IPS-20b (cell line): ENCODE measurements at regions not wholly inside any gene's neighbourhood (a gene's known extent, or its start where the extent isn't known, plus 50 kb on each side); places are given as distances from the start of the nearest gene placed in this dataset.

ENCODE experiments used
- H3K27ac ChIP-seq: one replicate; pipeline ENCODE4 v1.5.1; 2013; ENCODE audit warnings: low read length
- H3K27me3 ChIP-seq: 2 replicates; pipeline ENCODE4 v1.6.1; 2013; ENCODE audit warnings: mild to moderate bottlenecking, low read length, inconsistent platforms; ENCODE audit not compliant: insufficient read depth
- H3K36me3 ChIP-seq: 2 replicates; pipeline ENCODE4 v1.6.1; 2013; ENCODE audit warnings: low read depth, mild to moderate bottlenecking, inconsistent platforms, low read length, moderate library complexity; ENCODE audit not compliant: insufficient read depth
- H3K4me1 ChIP-seq: 2 replicates; pipeline ENCODE4 v1.6.1; 2013; ENCODE audit warnings: mild to moderate bottlenecking, control low read depth, inconsistent platforms, low read length, moderate library complexity; ENCODE audit not compliant: insufficient read depth
- H3K4me3 ChIP-seq: 2 replicates; pipeline ENCODE4 v1.5.1; 2013; ENCODE audit warnings: mild to moderate bottlenecking, low read length, inconsistent platforms
- H3K9ac ChIP-seq: 2 replicates; pipeline ENCODE4 v1.6.1; 2013; ENCODE audit warnings: low read depth, mild to moderate bottlenecking, inconsistent platforms, low read length, moderate library complexity
- H3K9me3 ChIP-seq: 2 replicates; pipeline ENCODE4 v1.6.1; 2013; ENCODE audit warnings: mild to moderate bottlenecking, low read depth, low read length, inconsistent platforms; ENCODE audit not compliant: insufficient read depth

- Histone ChIP-seq H3K27me3 (no peaks in the 10 kb centered on the region), H3K9me3 (no peaks in the 10 kb centered on the region), H3K9ac (no peak overlapping the region), H3K36me3 (no peaks in the 10 kb centered on the region), H3K4me1 (no peaks in the 10 kb centered on the region), H3K27ac (no peak overlapping the region), H3K4me3 (no peak overlapping the region)
These were observed 61.4 kb upstream of the PPP1R26 start for GRCh38 chr9:135418161-135418560.

GRCh38 chr9:135419106-135419505, 60.5 kb upstream of the PPP1R26 start:
- Histone ChIP-seq H3K36me3 (no peaks in the 10 kb centered on the region), H3K4me1 (no peaks in the 10 kb centered on the region), H3K27me3 (no peaks in the 10 kb centered on the region), H3K9me3 (no peaks in the 10 kb centered on the region), H3K9ac (no peak overlapping the region), H3K27ac (no peak overlapping the region), H3K4me3 (no peak overlapping the region)

GRCh38 chr9:135422341-135422944, 57.1 kb upstream of the PPP1R26 start:
- Histone ChIP-seq H3K27me3 (no peaks in the 10 kb centered on the region), H3K27ac (no peak overlapping the region), H3K9me3 (no peaks in the 10 kb centered on the region), H3K36me3 (no peaks in the 10 kb centered on the region), H3K9ac (no peak overlapping the region), H3K4me3 (no peak overlapping the region), H3K4me1 (no peaks in the 10 kb centered on the region)

GRCh38 chr9:135423725-135424124, 55.9 kb upstream of the PPP1R26 start:
- Histone ChIP-seq H3K4me1 (no peaks in the 10 kb centered on the region), H3K27me3 (no peaks in the 10 kb centered on the region), H3K36me3 (no peaks in the 10 kb centered on the region), H3K9me3 (peaks cover 3% of the 10 kb centered on the region; the same call in 1 of the 2 replicates), H3K9ac (no peak overlapping the region), H3K27ac (no peak overlapping the region), H3K4me3 (no peak overlapping the region)
